ENCODE measurements at regions not wholly inside any gene's neighbourhood (a gene's known extent, or its start where the extent isn't known, plus 50 kb on each side); places are given as distances from the start of the nearest gene placed in this dataset.

- no peak for TF ChIP-seq EZH2 (IDR thresholded peaks at IDR 0.05; ENCODE audit: low read depth)
- TF ChIP-seq CTCF (conservative IDR thresholded peaks at IDR 0.05), result no peak
- H3K27me3 ChIP-seq (ENCODE audit: insufficient read depth, low read depth), result no peaks in the 10 kb centered on the region
- no peak overlapping the region for H3K27ac ChIP-seq
- H3K9me2 ChIP-seq (ENCODE audit: insufficient read depth), result no peaks in the 10 kb centered on the region
- no peaks in the 10 kb centered on the region for H3K9me3 ChIP-seq (ENCODE audit: insufficient read depth, low read depth)
- no peak overlapping the region for H2AFZ ChIP-seq
- H3K79me2 ChIP-seq (ENCODE audit: low read depth), result no peaks in the 10 kb centered on the region
- CTCF ChIA-PET, result no interaction called here
- H3K4me2 ChIP-seq, result no peak overlapping the region
- no peaks in the 10 kb centered on the region for H4K20me1 ChIP-seq (ENCODE audit: insufficient read depth)
- no peaks in the 10 kb centered on the region for H3K36me3 ChIP-seq (ENCODE audit: low read depth)
- POLR2A ChIA-PET (ENCODE audit: unreplicated experiment), result no interaction called here
- no peak for DNase-seq
- H3K4me3 ChIP-seq, result no peak overlapping the region
- intact Hi-C loops (cut with micrococcal nuclease; ENCODE audit: unreplicated experiment), result no loop called here
- no peaks in the 10 kb centered on the region for H3F3A ChIP-seq (ENCODE audit: insufficient read depth, low read depth)
- no peaks in the 10 kb centered on the region for H3K4me1 ChIP-seq (replicated peaks; ENCODE audit: insufficient read depth)
- no TSS peak for BruUV-seq (replicated peaks)
These were observed 339.9 kb upstream of the CDIN1 start for GRCh38 chr15:36239509-36239908.

- Histone ChIP-seq H4K20me1 (ENCODE audit: insufficient read depth) (no peaks in the 10 kb centered on the region), H3K4me3 (no peak overlapping the region), H3K4me1 (replicated peaks; ENCODE audit: insufficient read depth) (no peaks in the 10 kb centered on the region), H3K36me3 (ENCODE audit: low read depth) (no peaks in the 10 kb centered on the region), H3K4me2 (no peak overlapping the region), H3K9me2 (ENCODE audit: insufficient read depth) (no peaks in the 10 kb centered on the region), H2AFZ (0 out of 2 replicates have a peak overlapping the region, but pooled peaks have one; percentile 58), H3K27me3 (ENCODE audit: insufficient read depth, low read depth) (no peaks in the 10 kb centered on the region), H3K79me2 (ENCODE audit: low read depth) (no peaks in the 10 kb centered on the region), H3F3A (ENCODE audit: insufficient read depth, low read depth) (no peaks in the 10 kb centered on the region), H3K27ac (no peak overlapping the region), H3K9me3 (ENCODE audit: insufficient read depth, low read depth) (no peaks in the 10 kb centered on the region)
- CTCF ChIA-PET, result interaction anchor here (0.6 kb wide), 1 partner anchor 396 kb away, joined by 9 read pairs; no protein-coding TSS in a partner anchor
- POLR2A ChIA-PET (ENCODE audit: unreplicated experiment), result no interaction called here
- BruUV-seq (replicated peaks), result no TSS peak
- DNase-seq, result no peak
- no peak for TF ChIP-seq EZH2 (IDR thresholded peaks at IDR 0.05; ENCODE audit: low read depth)
- TF ChIP-seq CTCF (conservative IDR thresholded peaks at IDR 0.05), result no peak
- intact Hi-C loops (cut with micrococcal nuclease; ENCODE audit: unreplicated experiment), result no loop called here
These were observed 328.0 kb upstream of the CDIN1 start for GRCh38 chr15:36251450-36251849.

- no peaks in the 10 kb centered on the region for H3K4me1 ChIP-seq (replicated peaks; ENCODE audit: insufficient read depth)
- intact Hi-C loops (cut with micrococcal nuclease; ENCODE audit: unreplicated experiment), result no loop called here
- ChIA-PET POLR2A (ENCODE audit: unreplicated experiment) (no interaction called here), CTCF (no interaction called here)
- no peaks in the 10 kb centered on the region for H3K79me2 ChIP-seq (ENCODE audit: low read depth)
- H3K9me2 ChIP-seq (ENCODE audit: insufficient read depth), result no peaks in the 10 kb centered on the region
- H3K4me3 ChIP-seq, result no peak overlapping the region
- no peaks in the 10 kb centered on the region for H3F3A ChIP-seq (ENCODE audit: insufficient read depth, low read depth)
- no peak overlapping the region for H3K27ac ChIP-seq
- DNase-seq, result no peak
- H3K27me3 ChIP-seq (ENCODE audit: insufficient read depth, low read depth), result no peaks in the 10 kb centered on the region
- no peaks in the 10 kb centered on the region for H3K9me3 ChIP-seq (ENCODE audit: insufficient read depth, low read depth)
- no peak overlapping the region for H3K4me2 ChIP-seq
- BruUV-seq (replicated peaks), result no TSS peak
- H2AFZ ChIP-seq, result no peak overlapping the region
- no peaks in the 10 kb centered on the region for H4K20me1 ChIP-seq (ENCODE audit: insufficient read depth)
- TF ChIP-seq CTCF (conservative IDR thresholded peaks at IDR 0.05) (no peak), EZH2 (IDR thresholded peaks at IDR 0.05; ENCODE audit: low read depth) (no peak)
- no peaks in the 10 kb centered on the region for H3K36me3 ChIP-seq (ENCODE audit: low read depth)
These were observed 327.2 kb upstream of the CDIN1 start for GRCh38 chr15:36252146-36252711.

All from PC-9 (cell line).